ENCODE measurements at regions not wholly inside any gene's neighbourhood (a gene's known extent, or its start where the extent isn't known, plus 50 kb on each side); places are given as distances from the start of the nearest gene placed in this dataset.
"Not testable (repeated sequence)": the region's sequence is repeated elsewhere in the genome, so short reads cannot be mapped to it uniquely, and the experiment has no call there.

- DNase-seq = no peak
Measured at GRCh38 chr21:20452935-20453334, 545.3 kb upstream of the NCAM2 start.

GRCh38 chr21:20459838-20460237 is 538.4 kb upstream of the NCAM2 start:
- no peak for DNase-seq

GRCh38 chr21:20463362-20463761 is 534.8 kb upstream of the NCAM2 start:
- DNase-seq = no peak

GRCh38 chr21:20469361-20469760 is 528.8 kb upstream of the NCAM2 start:
- no peak for DNase-seq

- DNase-seq = no peak
Measured at GRCh38 chr21:20486303-20486702, 511.9 kb upstream of the NCAM2 start.

- DNase-seq = not testable (repeated sequence)
Measured at GRCh38 chr21:20502915-20503314, 495.3 kb upstream of the NCAM2 start.

GRCh38 chr21:20507783-20508182 is 490.4 kb upstream of the NCAM2 start:
- DNase-seq = no peak

GRCh38 chr21:20511216-20511880 is 486.9 kb upstream of the NCAM2 start:
- no peak for DNase-seq

- DNase-seq = no peak
Measured at GRCh38 chr21:20515446-20515845, 482.8 kb upstream of the NCAM2 start.

GRCh38 chr21:20519076-20519475 is 479.1 kb upstream of the NCAM2 start:
- no peak for DNase-seq

GRCh38 chr21:20522611-20523010 is 475.6 kb upstream of the NCAM2 start:
- DNase-seq = no peak

- DNase-seq = no peak
Measured at GRCh38 chr21:20523191-20523590, 475.0 kb upstream of the NCAM2 start.

GRCh38 chr21:20527731-20528460 is 470.3 kb upstream of the NCAM2 start:
- no peak for DNase-seq

- DNase-seq = no peak
Measured at GRCh38 chr21:20537130-20537529, 461.1 kb upstream of the NCAM2 start.

GRCh38 chr21:20538039-20538658 is 460.1 kb upstream of the NCAM2 start:
- no peak for DNase-seq

GRCh38 chr21:20545454-20545853 is 452.8 kb upstream of the NCAM2 start:
- no peak for DNase-seq

GRCh38 chr21:20551939-20552338 is 446.3 kb upstream of the NCAM2 start:
- no peak for DNase-seq

- no peak for DNase-seq
Measured at GRCh38 chr21:20554785-20555184, 443.4 kb upstream of the NCAM2 start.

- DNase-seq = no peak
Measured at GRCh38 chr21:20570824-20571232, 427.4 kb upstream of the NCAM2 start.

GRCh38 chr21:20572582-20572981 is 425.6 kb upstream of the NCAM2 start:
- no peak for DNase-seq

- no peak for DNase-seq
Measured at GRCh38 chr21:20581361-20581760, 416.8 kb upstream of the NCAM2 start.

- DNase-seq = no peak
Measured at GRCh38 chr21:20591284-20591683, 406.9 kb upstream of the NCAM2 start.

- DNase-seq = no peak
Measured at GRCh38 chr21:20592463-20592862, 405.7 kb upstream of the NCAM2 start.

GRCh38 chr21:20603236-20603635 is 395.0 kb upstream of the NCAM2 start:
- no peak for DNase-seq
